ENCODE measurements at regions not wholly inside any gene's neighbourhood (a gene's known extent, or its start where the extent isn't known, plus 50 kb on each side); places are given as distances from the start of the nearest gene placed in this dataset.

GRCh38 chr22:27634043-27634740 lies 167.4 kb downstream of the MN1 start:
- in situ Hi-C loops (cut with HindIII; ENCODE audit: low sequenced_read_pairs): no loop called here
- no peak for DNase-seq (ENCODE audit: low spot score)

DNA sequence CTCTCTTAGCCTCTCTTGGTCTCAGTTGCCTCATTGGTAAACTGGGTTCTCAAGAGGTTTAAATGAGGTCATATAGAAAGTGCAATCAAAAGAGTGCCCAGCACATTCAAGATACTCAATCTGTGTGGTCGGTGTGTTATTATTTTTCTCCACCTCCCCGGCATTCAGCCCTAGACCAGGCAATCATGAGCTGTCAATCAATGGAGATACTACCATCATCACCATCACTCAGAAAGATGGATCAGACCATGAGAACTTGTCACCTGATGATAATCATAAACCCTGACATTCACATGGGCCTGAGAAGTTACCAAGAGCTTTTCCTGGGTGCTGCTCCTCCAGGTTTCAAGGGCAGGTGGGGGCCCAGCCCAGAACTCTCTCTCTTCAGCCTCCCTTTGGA lies 166.1 kb downstream of the MN1 start:
- DNase-seq (ENCODE audit: low spot score): no peak
- in situ Hi-C loops (cut with HindIII; ENCODE audit: low sequenced_read_pairs): no loop called here

GRCh38 chr22:27635852-27636251 lies 165.7 kb downstream of the MN1 start:
- no peak for DNase-seq (ENCODE audit: low spot score)
- in situ Hi-C loops (cut with HindIII; ENCODE audit: low sequenced_read_pairs): no loop called here

- DNase-seq (ENCODE audit: low spot score): no peak
- in situ Hi-C loops (cut with HindIII; ENCODE audit: low sequenced_read_pairs): no loop called here
Observed at GRCh38 chr22:27636716-27637508, 164.6 kb downstream of the MN1 start.

DNA sequence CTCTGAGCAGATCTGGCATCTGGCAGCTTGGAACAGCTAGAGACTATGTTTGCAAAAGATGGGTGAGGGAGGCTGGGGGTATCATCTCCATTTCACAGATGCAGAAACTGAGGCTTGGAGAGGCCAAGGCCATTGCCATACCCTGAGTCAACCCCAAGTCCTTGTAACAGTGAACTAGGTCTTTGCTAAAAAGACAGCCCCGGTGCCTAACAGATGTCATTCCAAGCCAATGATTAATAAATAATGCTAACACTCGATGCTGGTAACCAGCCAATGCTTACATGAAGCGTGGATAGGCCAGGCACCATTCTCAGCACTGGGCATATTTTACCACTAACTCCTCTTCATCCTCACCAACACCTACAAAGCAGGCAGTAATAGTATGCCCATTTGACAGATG lies 164.0 kb downstream of the MN1 start:
- DNase-seq (ENCODE audit: low spot score): no peak
- in situ Hi-C loops (cut with HindIII; ENCODE audit: low sequenced_read_pairs): no loop called here

DNA sequence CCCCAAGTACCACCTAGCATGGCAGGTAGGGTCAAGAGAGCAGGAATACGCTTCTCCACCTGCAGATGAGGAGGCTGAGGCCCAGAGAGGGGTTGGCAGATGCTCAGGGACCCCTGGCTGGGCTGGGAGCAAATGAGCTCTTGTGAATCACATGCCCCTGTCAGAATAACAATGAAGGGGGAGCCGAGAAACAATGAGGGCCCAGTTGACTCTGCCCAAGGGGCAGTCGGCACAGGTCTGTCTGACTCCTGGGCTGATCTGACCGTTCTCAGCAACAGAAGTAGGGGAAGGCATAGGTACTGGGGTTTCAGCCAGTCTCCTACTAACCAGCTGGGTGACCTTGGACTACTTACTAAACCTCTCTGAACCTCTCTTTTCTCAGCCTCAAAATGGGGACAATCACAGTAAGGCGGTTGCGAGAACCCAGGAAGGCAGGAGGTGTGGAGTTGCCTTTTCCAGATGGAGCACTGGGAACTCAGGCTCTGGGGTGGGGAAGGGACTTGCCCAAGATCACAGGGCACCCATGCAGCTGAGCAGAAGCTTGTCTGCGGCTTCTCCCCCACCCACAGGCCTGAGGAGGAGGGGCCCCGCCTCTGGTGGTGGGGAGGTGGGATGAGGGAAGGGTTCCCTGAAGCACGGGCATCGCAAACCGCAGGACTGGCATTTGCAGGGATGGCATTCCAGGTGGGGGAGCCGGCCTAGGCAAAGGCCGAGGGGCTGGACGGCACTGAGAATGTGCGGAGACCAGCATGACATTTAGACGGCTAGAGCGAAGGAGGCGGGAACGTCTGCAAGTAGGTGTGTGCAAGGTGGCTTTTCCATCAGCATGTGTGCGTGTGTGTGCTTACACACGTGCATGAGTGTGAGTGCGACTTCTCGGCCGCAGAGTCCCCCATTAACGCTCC lies 163.0 kb downstream of the MN1 start:
- in situ Hi-C loops (cut with HindIII; ENCODE audit: low sequenced_read_pairs): no loop called here
- no peak for DNase-seq (ENCODE audit: low spot score)

GRCh38 chr22:27639248-27640086 lies 162.1 kb downstream of the MN1 start:
- DNase-seq (ENCODE audit: low spot score): no peak
- in situ Hi-C loops (cut with HindIII; ENCODE audit: low sequenced_read_pairs): no loop called here

DNA sequence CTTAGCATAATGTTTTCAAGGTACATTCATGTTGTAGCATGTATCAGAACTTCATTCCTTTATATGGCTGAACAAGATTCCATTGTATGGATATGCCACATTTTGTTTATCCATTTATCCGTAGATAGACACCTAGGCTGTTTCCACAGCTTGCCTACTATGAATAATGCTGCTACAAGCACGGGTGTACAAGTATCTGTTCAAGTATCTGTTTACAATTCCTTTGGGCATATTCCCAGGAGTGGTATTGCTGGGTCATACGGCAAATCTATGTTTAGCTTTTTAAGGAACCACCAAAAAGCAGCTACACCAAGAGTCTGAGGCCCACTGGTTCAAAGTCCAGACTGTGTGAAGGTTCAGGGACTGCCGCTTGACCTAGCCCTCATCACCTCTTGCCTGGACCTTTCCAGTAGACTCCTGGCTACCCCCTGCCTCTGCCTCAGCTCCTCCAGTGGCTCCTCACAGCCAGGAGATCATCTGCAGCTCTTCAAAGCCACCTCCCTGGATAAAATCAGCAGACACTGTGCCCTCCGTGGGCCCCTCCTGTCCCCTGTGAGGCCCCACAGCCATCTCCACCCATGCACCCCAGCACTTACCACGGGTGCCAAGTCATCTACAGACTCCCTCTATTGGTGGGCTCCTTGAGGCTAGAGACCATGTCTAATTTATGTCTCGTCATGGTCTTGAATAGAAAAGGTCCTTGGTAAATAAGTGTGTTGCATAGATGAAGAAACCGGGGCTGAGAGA lies 160.3 kb downstream of the MN1 start:
- in situ Hi-C loops (cut with HindIII; ENCODE audit: low sequenced_read_pairs): no loop called here
- no peak for DNase-seq (ENCODE audit: low spot score)

DNA sequence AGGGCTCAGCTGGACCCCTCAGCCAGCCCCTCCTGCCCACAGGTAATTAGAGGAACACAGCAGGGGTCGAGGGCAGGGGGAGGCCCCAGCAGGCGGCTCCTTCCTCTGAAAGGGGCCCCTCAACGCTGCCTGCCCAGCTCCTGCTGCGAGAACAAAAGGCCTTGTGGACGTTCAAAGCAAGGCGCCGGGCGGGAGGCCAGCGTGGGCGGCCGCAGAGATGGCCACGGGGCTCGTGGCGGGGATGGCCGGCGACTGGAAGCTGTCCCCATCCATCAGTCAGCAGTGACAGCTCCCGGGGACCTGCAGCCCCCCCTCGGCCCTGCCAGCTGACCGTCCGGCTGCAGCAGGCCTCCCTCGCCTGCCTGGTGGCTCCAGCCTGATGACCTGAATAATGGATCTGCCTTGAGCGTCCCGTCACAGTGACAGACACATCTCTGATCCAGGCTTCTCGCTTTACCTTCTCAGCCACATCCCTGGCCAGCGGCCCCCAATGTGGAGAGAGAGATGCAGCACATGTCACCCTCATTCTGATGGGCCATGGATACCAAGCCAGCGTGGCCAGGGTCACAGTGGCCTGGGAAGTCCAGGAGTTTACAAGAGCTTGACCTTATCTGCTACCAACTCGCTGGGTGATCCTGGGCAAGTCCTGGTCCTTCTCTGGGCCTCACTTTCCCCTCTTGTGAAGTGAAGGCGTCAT lies 159.3 kb downstream of the MN1 start:
- peak; percentile 1 for DNase-seq (ENCODE audit: low spot score)
- in situ Hi-C loops (cut with HindIII; ENCODE audit: low sequenced_read_pairs): no loop called here

DNA sequence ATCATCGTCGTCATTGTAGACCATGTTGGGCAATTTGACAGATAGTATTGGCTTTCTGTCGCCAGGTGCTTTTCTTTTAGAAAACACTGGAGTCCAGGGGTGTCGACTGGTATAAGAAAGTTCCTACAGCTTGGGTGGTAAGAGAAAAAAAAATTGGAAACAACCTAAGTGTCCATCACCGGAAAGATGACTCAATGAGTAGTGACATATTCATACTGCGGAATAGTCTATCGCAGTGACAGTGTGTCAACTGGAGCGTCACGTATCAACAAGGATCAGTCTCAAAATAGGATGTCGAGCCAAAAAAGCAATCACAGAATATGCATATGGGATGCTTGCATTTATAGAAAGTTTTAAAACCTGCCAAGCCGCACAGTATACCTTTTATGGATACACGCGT lies 157.6 kb downstream of the MN1 start:
- in situ Hi-C loops (cut with HindIII; ENCODE audit: low sequenced_read_pairs): no loop called here

DNA sequence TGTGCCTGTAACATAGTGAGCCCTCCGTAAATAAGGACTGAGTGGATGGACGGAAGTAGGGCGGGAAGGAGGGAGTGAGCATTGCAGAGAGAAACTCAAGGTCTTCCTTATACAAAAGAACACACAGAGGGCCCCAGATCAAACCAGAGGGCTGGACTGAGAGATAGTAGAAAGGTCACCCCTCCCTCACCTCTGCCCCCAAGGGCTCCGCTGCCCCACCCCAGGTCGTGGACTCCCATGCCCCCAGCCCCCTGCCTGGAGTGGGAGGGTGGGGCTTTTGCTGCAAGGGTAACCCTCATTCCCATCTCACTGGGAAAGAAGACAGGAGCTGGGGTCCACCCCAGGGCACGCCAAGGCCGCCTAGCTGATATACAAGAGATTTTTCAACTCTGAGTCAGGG lies 157.0 kb downstream of the MN1 start:
- no peak for DNase-seq (ENCODE audit: low spot score)
- in situ Hi-C loops (cut with HindIII; ENCODE audit: low sequenced_read_pairs): no loop called here

More for the DNA sequence above, 157.6 kb downstream of the MN1 start:
- no peak for DNase-seq (ENCODE audit: low spot score)

- DNase-seq (ENCODE audit: low spot score): no peak
- in situ Hi-C loops (cut with HindIII; ENCODE audit: low sequenced_read_pairs): no loop called here
Observed at GRCh38 chr22:27647540-27647939, 154.0 kb downstream of the MN1 start.

GRCh38 chr22:27648074-27648473 lies 153.5 kb downstream of the MN1 start:
- in situ Hi-C loops (cut with HindIII; ENCODE audit: low sequenced_read_pairs): no loop called here

DNA sequence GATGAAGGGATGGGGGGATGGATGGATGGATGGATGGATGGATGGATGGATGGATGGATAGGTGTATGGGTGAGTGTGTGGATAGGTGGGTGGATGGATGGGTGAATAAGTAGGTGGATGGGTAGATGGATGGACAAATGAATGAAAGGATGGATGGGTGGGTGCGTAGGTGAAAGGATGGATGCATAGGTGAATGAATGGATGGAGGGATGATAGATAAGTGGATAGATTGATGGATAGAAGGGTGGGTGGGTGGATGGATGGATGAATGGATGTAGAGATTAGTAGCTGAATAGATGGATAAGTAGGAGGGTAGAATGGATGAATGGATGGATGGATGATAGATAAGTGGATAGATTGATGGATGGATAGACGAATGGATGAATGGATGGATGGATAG lies 152.7 kb downstream of the MN1 start:
- DNase-seq (ENCODE audit: low spot score): no peak
- in situ Hi-C loops (cut with HindIII; ENCODE audit: low sequenced_read_pairs): no loop called here

More at GRCh38 chr22:27648074-27648473, 153.5 kb downstream of the MN1 start:
- no peak for DNase-seq (ENCODE audit: low spot score)

GRCh38 chr22:27650572-27650971 lies 151.0 kb downstream of the MN1 start:
- DNase-seq (ENCODE audit: low spot score): no peak
- in situ Hi-C loops (cut with HindIII; ENCODE audit: low sequenced_read_pairs): no loop called here

DNA sequence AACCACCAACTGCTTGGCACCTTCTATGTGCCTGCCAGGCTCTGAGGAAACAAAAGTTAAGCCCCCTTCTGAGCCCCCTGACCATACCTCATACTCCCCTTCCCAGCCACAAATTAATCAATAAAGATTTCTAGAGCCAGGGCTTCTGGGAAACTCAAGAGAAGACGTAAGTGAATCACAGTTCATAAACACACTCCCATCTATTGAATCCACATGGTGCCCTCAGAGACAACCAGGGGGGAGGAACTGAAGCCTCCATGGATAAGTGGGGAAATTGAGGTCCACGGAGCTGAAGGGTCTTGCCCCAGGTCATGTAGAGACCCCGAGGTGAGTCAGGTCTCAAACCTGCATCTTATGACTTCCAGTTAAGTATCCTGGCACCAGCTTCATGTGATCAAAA lies 150.6 kb downstream of the MN1 start:
- in situ Hi-C loops (cut with HindIII; ENCODE audit: low sequenced_read_pairs): no loop called here

GRCh38 chr22:27651486-27651885 lies 150.1 kb downstream of the MN1 start:
- in situ Hi-C loops (cut with HindIII; ENCODE audit: low sequenced_read_pairs): no loop called here
- no peak for DNase-seq (ENCODE audit: low spot score)

More for the DNA sequence above, 150.6 kb downstream of the MN1 start:
- no peak for DNase-seq (ENCODE audit: low spot score)

Data from G401 (cell line).